Neural progenitor cell (in vitro differentiated cells): ENCODE measurements at regions not wholly inside any gene's neighbourhood (a gene's known extent, or its start where the extent isn't known, plus 50 kb on each side); places are given as distances from the start of the nearest gene placed in this dataset.
A peak's percentile ranks its signal among the peaks of the same experiment; 100 is the strongest.

Source experiments
- DNase-seq: peaks from one replicate; pipeline ENCODE4 v3.0.0-alpha.2; 2016; ENCODE audit warnings: low spot score
- H2AFZ ChIP-seq: fragments of 200-600 bp; sonication (generic); replicated peaks from 2 replicates; pipeline ENCODE4 v1.6.1; 2016; ENCODE audit warnings: antibody characterized with exemption
- H3F3A ChIP-seq: fragments of 200-600 bp; sonication (generic); 2 replicates; pipeline ENCODE4 v1.6.1; 2016; ENCODE audit warnings: antibody characterized with exemption, low read depth
- H3K27ac ChIP-seq: fragments of 200-600 bp; sonication (generic); 2 replicates; pipeline ENCODE4 v1.5.1; 2016; ENCODE audit warnings: mild to moderate bottlenecking
- H3K27me3 ChIP-seq: fragments of 200-600 bp; sonication (generic); 2 replicates; pipeline ENCODE4 v1.6.1; 2016; ENCODE audit warnings: mild to moderate bottlenecking, moderate library complexity
- H3K36me3 ChIP-seq: fragments of 200-600 bp; sonication (generic); 2 replicates; pipeline ENCODE4 v1.5.1; 2016
- H3K4me1 ChIP-seq: fragments of 200-600 bp; sonication (generic); 2 replicates; pipeline ENCODE4 v1.6.1; 2016; ENCODE audit warnings: mixed run types
- H3K4me2 ChIP-seq: fragments of 200-600 bp; sonication (generic); 2 replicates; pipeline ENCODE4 v1.6.1; 2016
- H3K4me3 ChIP-seq: fragments of 200-600 bp; sonication (generic); 2 replicates; pipeline ENCODE4 v1.5.1; 2016
- H3K79me2 ChIP-seq: fragments of 200-600 bp; sonication (generic); 2 replicates; pipeline ENCODE4 v1.6.1; 2016; ENCODE audit warnings: low read depth
- H3K9ac ChIP-seq: fragments of 200-600 bp; sonication (generic); 2 replicates; pipeline ENCODE4 v1.6.1; 2016
- H3K9me3 ChIP-seq: fragments of 200-600 bp; sonication (generic); 2 replicates; pipeline ENCODE4 v1.5.1; 2016; ENCODE audit warnings: low read depth
- H4K20me1 ChIP-seq: fragments of 200-600 bp; sonication (generic); 2 replicates; pipeline ENCODE4 v1.6.1; 2016; ENCODE audit warnings: low read depth
- H3K27ac Mint-ChIP-seq: 3 replicates; pipeline ENCODE4 v1.8.0; 2021; ENCODE audit warnings: mixed read lengths
- H3K27me3 Mint-ChIP-seq: 2 replicates; pipeline ENCODE4 v1.8.0; 2022; ENCODE audit warnings: low read depth, mild to moderate bottlenecking, inconsistent platforms, moderate library complexity, mixed read lengths; ENCODE audit not compliant: insufficient read depth
- H3K36me3 Mint-ChIP-seq: 3 replicates; pipeline ENCODE4 v1.8.0; 2021; ENCODE audit warnings: mixed read lengths
- H3K4me1 Mint-ChIP-seq: 3 replicates; pipeline ENCODE4 v1.8.0; 2021; ENCODE audit warnings: mixed read lengths
- H3K4me3 Mint-ChIP-seq: 3 replicates; pipeline ENCODE4 v1.8.0; 2021; ENCODE audit warnings: mild to moderate bottlenecking, moderate library complexity, mixed read lengths
- H3K9me3 Mint-ChIP-seq: 3 replicates; pipeline ENCODE4 v1.8.0; 2020; ENCODE audit warnings: mixed read lengths
- CTCF ChIP-seq: fragments of 200-600 bp; sonication (generic); IDR thresholded peaks from 2 replicates; pipeline ENCODE4 v1.5.1; 2017; ENCODE audit warnings: antibody characterized with exemption, mild to moderate bottlenecking
- EZH2 ChIP-seq: fragments of 200-600 bp; sonication (generic); IDR thresholded peaks from 2 replicates; pipeline ENCODE4 v1.6.1; 2017; ENCODE audit warnings: antibody characterized with exemption, mild to moderate bottlenecking, moderate library complexity
- EZH2phosphoT487 ChIP-seq: fragments of 200-600 bp; sonication (generic); IDR thresholded peaks from 2 replicates; pipeline ENCODE4 v1.6.1; 2017; ENCODE audit warnings: antibody characterized with exemption

GRCh38 chr10:21289961-21290360, 235.5 kb downstream of the SKIDA1 start:
- peak overlapping the region; percentile 94 for H3K27ac ChIP-seq
- no peak overlapping the region for H3K4me3 ChIP-seq

GRCh38 chr10:21289271-21289670, 236.2 kb downstream of the SKIDA1 start:
- no peak for DNase-seq
- Histone ChIP-seq H3K9me3 (no peaks in the 10 kb centered on the region), H3K4me1 (peaks cover 55% of the 10 kb centered on the region), H2AFZ (no peak overlapping the region), H4K20me1 (no peaks in the 10 kb centered on the region), H3F3A (peaks cover 60% of the 10 kb centered on the region), H3K36me3 (no peaks in the 10 kb centered on the region), H3K79me2 (peaks cover 88% of the 10 kb centered on the region), H3K4me2 (peak overlapping the region; percentile 79), H3K27me3 (no peaks in the 10 kb centered on the region), H3K27ac (peak overlapping the region; percentile 94), H3K9ac (no peak overlapping the region), H3K4me3 (no peak overlapping the region)
- H3K4me3 Mint-ChIP-seq = no peak overlapping the region
- peaks cover 5% of the 10 kb centered on the region for H3K27me3 Mint-ChIP-seq
- peaks cover 55% of the 10 kb centered on the region for H3K4me1 Mint-ChIP-seq
- peaks cover 11% of the 10 kb centered on the region for H3K36me3 Mint-ChIP-seq
- TF ChIP-seq CTCF = no peak
- H3K27ac Mint-ChIP-seq = peak overlapping the region; percentile 19
- H3K9me3 Mint-ChIP-seq = peaks cover 18% of the 10 kb centered on the region

More at GRCh38 chr10:21289961-21290360, 235.5 kb downstream of the SKIDA1 start:
- Histone ChIP-seq H3K4me1 (peaks cover 55% of the 10 kb centered on the region), H3K27me3 (no peaks in the 10 kb centered on the region), H4K20me1 (no peaks in the 10 kb centered on the region), H3K9ac (no peak overlapping the region), H3K36me3 (no peaks in the 10 kb centered on the region), H3K9me3 (no peaks in the 10 kb centered on the region), H3K4me2 (peak overlapping the region; percentile 79), H3F3A (peaks cover 61% of the 10 kb centered on the region), H3K79me2 (peaks cover 81% of the 10 kb centered on the region), H2AFZ (peak overlapping the region; percentile 30)
- H3K4me3 Mint-ChIP-seq = no peak overlapping the region
- DNase-seq = no peak
- peaks cover 11% of the 10 kb centered on the region for H3K36me3 Mint-ChIP-seq
- H3K9me3 Mint-ChIP-seq = peaks cover 18% of the 10 kb centered on the region
- H3K27me3 Mint-ChIP-seq = peaks cover 5% of the 10 kb centered on the region
- peaks cover 54% of the 10 kb centered on the region for H3K4me1 Mint-ChIP-seq
- H3K27ac Mint-ChIP-seq = peak overlapping the region; percentile 94
- TF ChIP-seq EZH2 = no peak
- no peak for TF ChIP-seq CTCF
- no peak for TF ChIP-seq EZH2phosphoT487

GRCh38 chr10:21285742-21286331, 239.6 kb downstream of the SKIDA1 start:
- no peak for TF ChIP-seq CTCF
- TF ChIP-seq EZH2 = no peak
- no peak for TF ChIP-seq EZH2phosphoT487
- Histone ChIP-seq H3K36me3 (no peaks in the 10 kb centered on the region), H3K4me1 (peaks cover 52% of the 10 kb centered on the region), H3F3A (peaks cover 60% of the 10 kb centered on the region), H3K4me2 (no peak overlapping the region), H4K20me1 (peaks cover 5% of the 10 kb centered on the region), H3K4me3 (no peak overlapping the region), H3K9me3 (no peaks in the 10 kb centered on the region), H3K79me2 (peaks cover 100% of the 10 kb centered on the region), H2AFZ (no peak overlapping the region), H3K27ac (no peak overlapping the region), H3K9ac (no peak overlapping the region), H3K27me3 (no peaks in the 10 kb centered on the region)
- no peak for DNase-seq
- no peak overlapping the region for H3K4me3 Mint-ChIP-seq
- H3K27me3 Mint-ChIP-seq = peaks cover 4% of the 10 kb centered on the region
- no peak overlapping the region for H3K27ac Mint-ChIP-seq
- peaks cover 11% of the 10 kb centered on the region for H3K36me3 Mint-ChIP-seq
- peaks cover 53% of the 10 kb centered on the region for H3K4me1 Mint-ChIP-seq
- peaks cover 18% of the 10 kb centered on the region for H3K9me3 Mint-ChIP-seq
